PC-3 (cell line): ENCODE measurements at regions not wholly inside any gene's neighbourhood (a gene's known extent, or its start where the extent isn't known, plus 50 kb on each side); places are given as distances from the start of the nearest gene placed in this dataset.
"Not testable (repeated sequence)": the region's sequence is repeated elsewhere in the genome, so short reads cannot be mapped to it uniquely, and the experiment has no call there.

ENCODE experiments used
- ATAC-seq: fragments of 200-7000 bp; cut with Tn5 transposase; 2 replicates; pipeline ENCODE4 v1.9.1; 2020; ENCODE audit warnings: mild to moderate bottlenecking, moderate library complexity
- BruUV-seq: library from RNA; stranded (reverse); fragments of 400-500 nt; replicated peaks from 2 replicates; lab custom pipeline; 2021; lab: Mats Ljungman, UMichigan
- CTCF ChIA-PET: fragments of 300-600 bp; sonication (Branson Sonifier 250); formaldehyde crosslinking; loops from one replicate; lab custom pipeline; 2022; ENCODE audit warnings: antibody characterized with exemption; lab: Charles Lee
- POLR2A ChIA-PET: fragments of 300-600 bp; sonication (Branson Sonifier 250); formaldehyde crosslinking; loops from one replicate; lab custom pipeline; 2022; ENCODE audit warnings: antibody characterized with exemption; ENCODE audit not compliant: unreplicated experiment; lab: Charles Lee
- DNase-seq: peaks from one replicate; pipeline ENCODE4 v3.0.0-alpha.2; 2015
- H2AFZ ChIP-seq: fragments of 300-600 bp; sonication (generic); 2 replicates; pipeline ENCODE4 v1.6.0; 2016; ENCODE audit warnings: antibody characterized with exemption, low read length
- H3F3A ChIP-seq: fragments of 300-600 bp; sonication (generic); one replicate; pipeline ENCODE4 v1.6.0; 2017; ENCODE audit warnings: antibody characterized with exemption, low read length, control low read depth, mild to moderate bottlenecking; ENCODE audit not compliant: unreplicated experiment
- H3K27ac ChIP-seq: fragments of 300-600 bp; sonication (generic); 2 replicates; pipeline ENCODE4 v1.5.1; 2016; ENCODE audit warnings: mild to moderate bottlenecking, low read length
- H3K27me3 ChIP-seq: fragments of 300-600 bp; sonication (generic); 2 replicates; pipeline ENCODE4 v1.6.1; 2016; ENCODE audit warnings: low read length, mixed read lengths
- H3K36me3 ChIP-seq: fragments of 300-600 bp; sonication (generic); 2 replicates; pipeline ENCODE4 v1.6.1; 2016; ENCODE audit warnings: low read depth, mixed run types, low read length, mixed read lengths
- H3K4me1 ChIP-seq: fragments of 300-600 bp; sonication (generic); 2 replicates; pipeline ENCODE4 v1.5.1; 2016; ENCODE audit warnings: low read length; ENCODE audit not compliant: insufficient read depth
- H3K4me2 ChIP-seq: fragments of 300-600 bp; sonication (generic); 2 replicates; pipeline ENCODE4 v1.6.0; 2016; ENCODE audit warnings: low read length
- H3K4me3 ChIP-seq: fragments of 300-600 bp; sonication (generic); 2 replicates; pipeline ENCODE4 v1.5.1; 2016; ENCODE audit warnings: mild to moderate bottlenecking, low read length, mixed read lengths
- H3K79me2 ChIP-seq: fragments of 300-600 bp; sonication (generic); 2 replicates; pipeline ENCODE4 v1.6.1; 2017; ENCODE audit warnings: low read length, mixed read lengths
- H3K9ac ChIP-seq: fragments of 300-600 bp; sonication (generic); 2 replicates; pipeline ENCODE4 v1.6.0; 2016; ENCODE audit warnings: mild to moderate bottlenecking, low read length
- H3K9me2 ChIP-seq: fragments of 300-600 bp; sonication (generic); replicated peaks from 2 replicates; pipeline ENCODE4 v1.6.1; 2016; ENCODE audit warnings: mixed run types, low read length, mixed read lengths
- H3K9me3 ChIP-seq: fragments of 300-600 bp; sonication (generic); 2 replicates; pipeline ENCODE4 v1.6.1; 2016; ENCODE audit warnings: low read length, mixed read lengths
- H4K20me1 ChIP-seq: fragments of 300-600 bp; sonication (generic); 2 replicates; pipeline ENCODE4 v1.6.1; 2016; ENCODE audit warnings: low read length, mixed read lengths
- CTCF ChIP-seq: fragments of 300-600 bp; sonication (generic); conservative IDR thresholded peaks from 2 replicates; pipeline ENCODE4 v1.5.1; 2017; ENCODE audit warnings: antibody characterized with exemption, low read depth, mild to moderate bottlenecking, low read length
- EZH2 ChIP-seq: fragments of 300-600 bp; sonication (generic); IDR thresholded peaks from one replicate; pipeline ENCODE4 v1.6.1; 2017; ENCODE audit warnings: antibody characterized with exemption, mild to moderate bottlenecking, low read length; ENCODE audit not compliant: unreplicated experiment
- EZH2phosphoT487 ChIP-seq: fragments of 300-600 bp; sonication (generic); IDR thresholded peaks from 2 replicates; pipeline ENCODE4 v1.6.1; 2018; ENCODE audit warnings: mild to moderate bottlenecking, antibody characterized with exemption, low read length, borderline replicate concordance
- intact Hi-C: fragments of 100-400 bp; cut with micrococcal nuclease; formaldehyde crosslinking; loops from 2 replicates; pipeline ENCODE4 v1.9.0; 2023

GRCh38 chr3:87435926-87436620, 159.7 kb upstream of the POU1F1 start:
- DNase-seq (no peak), ATAC-seq (no peak)
- H3K27ac ChIP-seq = no peak overlapping the region
- H3K4me2 ChIP-seq = no peak overlapping the region
- CTCF ChIA-PET = no interaction called here
- no peaks in the 10 kb centered on the region for H3F3A ChIP-seq
- no peaks in the 10 kb centered on the region for H3K9me3 ChIP-seq
- H2AFZ ChIP-seq = no peak overlapping the region
- TF ChIP-seq EZH2 (no peak), CTCF (no peak), EZH2phosphoT487 (no peak)
- no peaks in the 10 kb centered on the region for H3K27me3 ChIP-seq
- BruUV-seq = no TSS peak
- no peaks in the 10 kb centered on the region for H3K79me2 ChIP-seq
- intact Hi-C loops = no loop called here
- H4K20me1 ChIP-seq = no peaks in the 10 kb centered on the region
- H3K9me2 ChIP-seq = no peaks in the 10 kb centered on the region
- POLR2A ChIA-PET = no interaction called here
- H3K4me3 ChIP-seq = no peak overlapping the region
- no peak overlapping the region for H3K9ac ChIP-seq
- H3K36me3 ChIP-seq = no peaks in the 10 kb centered on the region
- H3K4me1 ChIP-seq = peaks cover 15% of the 10 kb centered on the region

- H3K27ac ChIP-seq, intact Hi-C loops, H3K9ac ChIP-seq, H3K4me2 ChIP-seq, H3K79me2 ChIP-seq, H2AFZ ChIP-seq, H4K20me1 ChIP-seq, BruUV-seq, H3K27me3 ChIP-seq, ATAC-seq, H3K4me3 ChIP-seq, CTCF ChIA-PET, H3K9me3 ChIP-seq, H3F3A ChIP-seq, H3K36me3 ChIP-seq, H3K9me2 ChIP-seq: not testable (repeated sequence)
- peaks cover 15% of the 10 kb centered on the region for H3K4me1 ChIP-seq
- DNase-seq = peak; percentile 64
- POLR2A ChIA-PET = interaction anchor here (0.6 kb wide), 1 partner anchor 88 kb away, joined by 5 read pairs; no protein-coding TSS in a partner anchor
Measured at GRCh38 chr3:87433445-87433844, 157.1 kb upstream of the POU1F1 start.

- Histone ChIP-seq H3K79me2 (no peaks in the 10 kb centered on the region), H3K4me2 (no peak overlapping the region), H3K36me3 (no peaks in the 10 kb centered on the region), H3K9me2 (no peaks in the 10 kb centered on the region), H3K9me3 (no peaks in the 10 kb centered on the region), H3K4me1 (peaks cover 3% of the 10 kb centered on the region; the same call in 1 of the 2 replicates), H3K27ac (no peak overlapping the region), H4K20me1 (no peaks in the 10 kb centered on the region), H3F3A (no peaks in the 10 kb centered on the region), H3K4me3 (no peak overlapping the region), H3K9ac (no peak overlapping the region), H2AFZ (no peak overlapping the region), H3K27me3 (no peaks in the 10 kb centered on the region)
- TF ChIP-seq CTCF = no peak
- no peak for TF ChIP-seq EZH2
- TF ChIP-seq EZH2phosphoT487 = no peak
- ChIA-PET POLR2A (interaction anchor here (0.6 kb wide), 3 partner anchors 26 to 508 kb away, joined by 4 to 5 read pairs (median 4); no protein-coding TSS in a partner anchor), CTCF (interaction anchor here (0.6 kb wide), 1 partner anchor 228 kb away, joined by 4 read pairs; no protein-coding TSS in a partner anchor)
- no TSS peak for BruUV-seq
- ATAC-seq (peak; percentile 71), DNase-seq (peak; percentile 40)
- intact Hi-C loops = no loop called here
Measured at GRCh38 chr3:87426918-87427317, 150.5 kb upstream of the POU1F1 start.
